Lower leg skin (tissue), 4 donors: ENCODE measurements at regions not wholly inside any gene's neighbourhood (a gene's known extent, or its start where the extent isn't known, plus 50 kb on each side); places are given as distances from the start of the nearest gene placed in this dataset.

Experiments
- DNase-seq, 2 donors: peaks; one replicate each; pipeline ENCODE4 v3.0.0-alpha.2; 2019; ENCODE audit warnings: low spot score in 2 of 2
- H3K4me3 ChIP-seq: fragments of 200-600 bp; sonication (generic); 2 replicates; pipeline ENCODE4 v1.5.1; 2017; ENCODE audit warnings: mild to moderate bottlenecking, low read depth; ENCODE audit not compliant: poor library complexity, severe bottlenecking
- POLR2A ChIP-seq, 2 donors: fragments of 450-650 bp; IDR thresholded peaks; one replicate each; pipeline ENCODE4 v1.6.1; 2016 to 2017; ENCODE audit warnings: antibody characterized with exemption in 2 of 2, mild to moderate bottlenecking in 1 of 2, moderate library complexity in 1 of 2
- WGBS, 2 donors: methylation state at CpG; one replicate each; pipeline ENCODE4 v1.1.5; 2018; 5-methylcytosine and 5-hydroxymethylcytosine counted together
- intact Hi-C: fragments of 100-400 bp; cut with DNase I; formaldehyde crosslinking; loops from one replicate; pipeline ENCODE4 v1.15.0; 2023; ENCODE audit warnings: low total_unique reads
- TF ChIP-seq, protein P1 (sequence below), 3 donors: fragments of 450-650 bp; IDR thresholded peaks; one replicate each; pipeline ENCODE4 v1.5.1; 2016; ENCODE audit warnings: antibody characterized with exemption in 3 of 3, mild to moderate bottlenecking in 3 of 3, moderate library complexity in 2 of 3

DNA sequence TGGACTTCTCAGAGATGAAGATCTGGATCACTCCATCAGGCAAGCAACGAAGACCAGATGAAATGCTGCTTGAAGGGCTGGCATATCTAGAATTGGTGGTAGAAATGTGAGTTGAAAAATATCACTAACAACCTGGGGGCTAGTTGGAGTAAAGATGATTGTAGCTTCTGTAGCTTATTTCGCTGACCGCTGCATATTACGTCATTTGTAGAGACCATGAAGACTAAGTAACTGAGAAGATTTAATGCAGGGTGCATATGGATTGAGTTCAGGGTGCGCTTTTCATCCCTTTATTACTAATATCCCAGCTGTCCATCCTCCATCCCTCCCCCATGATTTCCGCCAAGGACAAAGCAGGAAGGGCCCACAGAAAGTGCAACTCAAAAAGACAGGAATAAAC is 1364.0 kb downstream of the PCDH9 start:
- TF ChIP-seq, protein P1, sequence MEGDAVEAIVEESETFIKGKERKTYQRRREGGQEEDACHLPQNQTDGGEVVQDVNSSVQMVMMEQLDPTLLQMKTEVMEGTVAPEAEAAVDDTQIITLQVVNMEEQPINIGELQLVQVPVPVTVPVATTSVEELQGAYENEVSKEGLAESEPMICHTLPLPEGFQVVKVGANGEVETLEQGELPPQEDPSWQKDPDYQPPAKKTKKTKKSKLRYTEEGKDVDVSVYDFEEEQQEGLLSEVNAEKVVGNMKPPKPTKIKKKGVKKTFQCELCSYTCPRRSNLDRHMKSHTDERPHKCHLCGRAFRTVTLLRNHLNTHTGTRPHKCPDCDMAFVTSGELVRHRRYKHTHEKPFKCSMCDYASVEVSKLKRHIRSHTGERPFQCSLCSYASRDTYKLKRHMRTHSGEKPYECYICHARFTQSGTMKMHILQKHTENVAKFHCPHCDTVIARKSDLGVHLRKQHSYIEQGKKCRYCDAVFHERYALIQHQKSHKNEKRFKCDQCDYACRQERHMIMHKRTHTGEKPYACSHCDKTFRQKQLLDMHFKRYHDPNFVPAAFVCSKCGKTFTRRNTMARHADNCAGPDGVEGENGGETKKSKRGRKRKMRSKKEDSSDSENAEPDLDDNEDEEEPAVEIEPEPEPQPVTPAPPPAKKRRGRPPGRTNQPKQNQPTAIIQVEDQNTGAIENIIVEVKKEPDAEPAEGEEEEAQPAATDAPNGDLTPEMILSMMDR (IDR thresholded peaks at IDR 0.05), result no peak
- TF ChIP-seq POLR2A (IDR thresholded peaks at IDR 0.05), result no peak
- intact Hi-C loops, result no loop called here
- 93% methylated on average over 6 of the region's 6 CpGs for WGBS, 2 donors

GRCh38 chr13:65865206-65865605 is 1364.9 kb downstream of the PCDH9 start:
- no peak overlapping the region for H3K4me3 ChIP-seq
- intact Hi-C loops, result no loop called here
- TF ChIP-seq, protein P1 (IDR thresholded peaks at IDR 0.05), result no peak
- no peak for TF ChIP-seq POLR2A (IDR thresholded peaks at IDR 0.05)
- DNase-seq, result no peak
- WGBS, 2 donors, result 78 to 79% methylated on average over 2 of the region's 2 CpGs

More for the DNA sequence above, 1364.0 kb downstream of the PCDH9 start:
- no peak for DNase-seq
- H3K4me3 ChIP-seq, result no peak overlapping the region

GRCh38 chr13:65864039-65864438 is 1366.1 kb downstream of the PCDH9 start:
- TF ChIP-seq, protein P1 (IDR thresholded peaks at IDR 0.05), result no peak
- TF ChIP-seq POLR2A (IDR thresholded peaks at IDR 0.05), result no peak
- no peak overlapping the region for H3K4me3 ChIP-seq
- WGBS, 2 donors, result 84 to 93% methylated on average over 1 of the region's 1 CpG
- intact Hi-C loops, result no loop called here
- no peak for DNase-seq

DNA sequence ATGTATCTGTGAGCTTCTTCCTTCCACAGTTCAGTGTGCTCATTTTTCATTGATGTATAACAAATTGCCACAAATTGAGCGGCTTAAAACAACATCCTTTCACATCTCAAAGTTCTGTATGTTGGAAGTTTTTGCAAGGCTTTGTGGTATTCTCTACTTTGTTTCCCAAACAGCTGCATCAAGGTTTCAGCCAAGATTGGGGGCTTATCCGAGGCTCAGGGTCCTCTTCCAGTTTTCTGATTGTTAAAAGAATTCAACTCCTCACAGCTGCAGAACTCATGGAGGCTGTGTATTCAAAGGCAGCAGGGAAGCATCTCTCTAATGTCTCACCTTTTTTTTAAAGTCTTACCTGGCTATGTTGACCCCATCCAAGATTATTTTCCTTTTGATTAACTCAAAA is 1369.8 kb downstream of the PCDH9 start:
- intact Hi-C loops, result no loop called here
- DNase-seq, result no peak
- TF ChIP-seq, protein P1 (IDR thresholded peaks at IDR 0.05), result no peak
- no peak for TF ChIP-seq POLR2A (IDR thresholded peaks at IDR 0.05)
- WGBS, 2 donors, result 69 to 74% methylated on average over 2 of the region's 2 CpGs
- no peak overlapping the region for H3K4me3 ChIP-seq

GRCh38 chr13:65857942-65858565 is 1372.1 kb downstream of the PCDH9 start:
- intact Hi-C loops, result no loop called here
- no peak for DNase-seq
- WGBS, 2 donors, result 60 to 62% methylated on average over 1 of the region's 1 CpG
- no peak overlapping the region for H3K4me3 ChIP-seq
- TF ChIP-seq, protein P1 (IDR thresholded peaks at IDR 0.05), result no peak
- TF ChIP-seq POLR2A (IDR thresholded peaks at IDR 0.05), result no peak

GRCh38 chr13:65856431-65856830 is 1373.7 kb downstream of the PCDH9 start:
- DNase-seq, result no peak
- no peak overlapping the region for H3K4me3 ChIP-seq
- intact Hi-C loops, result no loop called here
- 62 to 68% methylated on average over 2 of the region's 2 CpGs for WGBS, 2 donors
- no peak for TF ChIP-seq POLR2A (IDR thresholded peaks at IDR 0.05)
- TF ChIP-seq, protein P1 (IDR thresholded peaks at IDR 0.05), result no peak
